ENCODE measurements at regions not wholly inside any gene's neighbourhood (a gene's known extent, or its start where the extent isn't known, plus 50 kb on each side); places are given as distances from the start of the nearest gene placed in this dataset.

DNA sequence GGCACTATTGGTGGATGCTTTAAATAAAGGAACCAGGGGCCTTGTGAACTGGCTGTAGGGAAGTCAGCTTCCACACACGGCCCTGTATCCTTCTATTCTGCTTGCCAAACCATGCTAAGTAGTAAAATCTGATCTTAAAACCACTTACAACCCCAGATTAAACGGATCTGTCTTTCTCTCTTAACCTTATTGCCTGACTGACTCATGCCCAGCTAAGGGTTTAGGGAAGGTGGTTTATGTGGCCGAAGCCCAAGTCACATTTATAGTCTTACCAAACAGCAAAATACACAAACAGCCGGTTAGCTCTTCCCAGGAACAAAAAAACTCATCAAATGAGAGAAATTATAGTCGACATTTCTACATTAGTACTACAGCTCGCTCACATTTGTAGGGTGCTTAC lies 988.4 kb upstream of the TENM3 start:
- TF ChIP-seq CTCF (IDR thresholded peaks at IDR 0.05 in 8 of 11, conservative IDR thresholded peaks at IDR 0.05 in 3 of 11) (no peak), POLR2A (IDR thresholded peaks at IDR 0.05) (no peak), POLR2AphosphoS5 (IDR thresholded peaks at IDR 0.05) (no peak)
